ENCODE measurements at regions not wholly inside any gene's neighbourhood (a gene's known extent, or its start where the extent isn't known, plus 50 kb on each side); places are given as distances from the start of the nearest gene placed in this dataset.

- TF ChIP-seq CTCF (IDR thresholded peaks at IDR 0.05 in 4 of 5, conservative IDR thresholded peaks at IDR 0.05 in 1 of 5) (no peak), POLR2A (IDR thresholded peaks at IDR 0.05) (no peak)
These were observed 228.0 kb upstream of the ID2 start for GRCh38 chr2:8453904-8454302.
